Astrocyte (in vitro differentiated cells and primary cell): ENCODE measurements at regions not wholly inside any gene's neighbourhood (a gene's known extent, or its start where the extent isn't known, plus 50 kb on each side); places are given as distances from the start of the nearest gene placed in this dataset.

Experiments
- CTCF ChIP-seq: IDR thresholded peaks from 2 replicates; pipeline ENCODE4 v1.5.1; 2011; ENCODE audit warnings: low read depth, mild to moderate bottlenecking, inconsistent platforms, low read length, moderate library complexity; ENCODE audit not compliant: insufficient read depth
- EZH2 ChIP-seq: IDR thresholded peaks from 2 replicates; pipeline ENCODE4 v1.6.1; 2012; ENCODE audit warnings: mild to moderate bottlenecking, low read length, inconsistent platforms; ENCODE audit not compliant: insufficient read depth

- TF ChIP-seq CTCF (no peak), EZH2 (no peak)
Observed at GRCh38 chr6:23184351-23184750, 615.0 kb downstream of the HDGFL1 start.
